GM23338 (cell line): ENCODE measurements at regions not wholly inside any gene's neighbourhood (a gene's known extent, or its start where the extent isn't known, plus 50 kb on each side); places are given as distances from the start of the nearest gene placed in this dataset.

Experiments
- ATAC-seq: fragments of 200-7000 bp; cut with Tn5 transposase; 3 replicates; pipeline ENCODE4 v1.9.1; 2020
- DNase-seq: peaks from one replicate; pipeline ENCODE4 v3.0.0-alpha.2; 2015; ENCODE audit warnings: low spot score
- H2AFZ ChIP-seq: fragments of 200-600 bp; sonication (generic); 2 replicates; pipeline ENCODE4 v1.8.0; 2016; ENCODE audit warnings: antibody characterized with exemption, mild to moderate bottlenecking, moderate library complexity
- H3F3A ChIP-seq: fragments of 200-600 bp; sonication (generic); replicated peaks from 2 replicates; pipeline ENCODE4 v1.8.0; 2017; ENCODE audit warnings: antibody characterized with exemption, mixed run types, low read depth
- H3K27ac ChIP-seq: fragments of 200-600 bp; sonication (generic); 2 replicates; pipeline ENCODE4 v1.6.1; 2016; ENCODE audit warnings: low read depth
- H3K27me3 ChIP-seq: fragments of 200-600 bp; sonication (generic); 2 replicates; pipeline ENCODE4 v1.8.0; 2016; ENCODE audit warnings: mild to moderate bottlenecking, mixed run types, moderate library complexity; ENCODE audit not compliant: insufficient read depth
- H3K36me3 ChIP-seq: fragments of 200-600 bp; sonication (generic); 2 replicates; pipeline ENCODE4 v1.8.0; 2016; ENCODE audit warnings: mild to moderate bottlenecking; ENCODE audit not compliant: insufficient read depth
- H3K4me1 ChIP-seq: fragments of 200-600 bp; sonication (generic); 2 replicates; pipeline ENCODE4 v1.8.0; 2016; ENCODE audit warnings: mild to moderate bottlenecking, moderate library complexity; ENCODE audit not compliant: insufficient read depth
- H3K4me2 ChIP-seq: fragments of 200-600 bp; sonication (generic); 2 replicates; pipeline ENCODE4 v1.7.1; 2017; ENCODE audit warnings: mixed run types
- H3K4me3 ChIP-seq: fragments of 200-600 bp; sonication (generic); 2 replicates; pipeline ENCODE4 v1.6.1; 2016; ENCODE audit warnings: mixed run types
- H3K79me2 ChIP-seq: fragments of 200-600 bp; sonication (generic); replicated peaks from 2 replicates; pipeline ENCODE4 v1.8.0; 2017; ENCODE audit warnings: mild to moderate bottlenecking; ENCODE audit not compliant: insufficient read depth
- H3K9me2 ChIP-seq: fragments of 200-600 bp; sonication (generic); 2 replicates; pipeline ENCODE4 v1.8.0; 2017; ENCODE audit not compliant: insufficient read depth
- H4K20me1 ChIP-seq: fragments of 200-600 bp; sonication (generic); replicated peaks from 2 replicates; pipeline ENCODE4 v1.8.0; 2017; ENCODE audit warnings: mild to moderate bottlenecking; ENCODE audit not compliant: insufficient read depth
- H3K27ac Mint-ChIP-seq: 2 replicates; pipeline ENCODE4 v1.8.0; 2020; ENCODE audit warnings: inconsistent platforms, mild to moderate bottlenecking, moderate library complexity, mixed read lengths
- H3K27me3 Mint-ChIP-seq: 3 replicates; pipeline ENCODE4 v1.8.0; 2022; ENCODE audit warnings: low read depth, mild to moderate bottlenecking, moderate library complexity, mixed read lengths, inconsistent platforms; ENCODE audit not compliant: insufficient read depth, poor library complexity
- H3K36me3 Mint-ChIP-seq: 3 replicates; pipeline ENCODE4 v1.8.0; 2021; ENCODE audit warnings: low read depth, mild to moderate bottlenecking, inconsistent platforms, moderate library complexity, mixed read lengths
- H3K4me1 Mint-ChIP-seq: 3 replicates; pipeline ENCODE4 v1.8.0; 2020; ENCODE audit warnings: mild to moderate bottlenecking, inconsistent platforms, mixed read lengths
- H3K4me3 Mint-ChIP-seq: 3 replicates; pipeline ENCODE4 v1.8.0; 2021; ENCODE audit warnings: moderate library complexity, mild to moderate bottlenecking, inconsistent platforms, mixed read lengths
- H3K9me3 Mint-ChIP-seq: 3 replicates; pipeline ENCODE4 v1.8.0; 2020; ENCODE audit warnings: moderate library complexity, mild to moderate bottlenecking, inconsistent platforms, mixed read lengths
- CREB1 ChIP-seq: fragments of 250-450 bp; sonication (Bioruptor Pico); IDR thresholded peaks from 2 replicates; pipeline ENCODE4 v1.5.0; 2020; ENCODE audit warnings: low read depth, mild to moderate bottlenecking, moderate library complexity
- EZH2 ChIP-seq: fragments of 200-600 bp; sonication (generic); IDR thresholded peaks from one replicate; pipeline ENCODE4 v1.8.0; 2017; ENCODE audit warnings: antibody characterized with exemption, mild to moderate bottlenecking, low read depth; ENCODE audit not compliant: unreplicated experiment
- EZH2phosphoT487 ChIP-seq: fragments of 200-600 bp; sonication (generic); IDR thresholded peaks from one replicate; pipeline ENCODE4 v1.8.1; 2018; ENCODE audit warnings: antibody characterized with exemption; ENCODE audit not compliant: unreplicated experiment
- JUNB ChIP-seq: IDR thresholded peaks from one replicate; pipeline ENCODE4 v1.6.1; 2016; ENCODE audit warnings: antibody characterized with exemption; ENCODE audit not compliant: unreplicated experiment
- NANOG ChIP-seq: IDR thresholded peaks from 2 replicates; pipeline ENCODE4 v1.6.1; 2016; ENCODE audit warnings: antibody characterized with exemption, borderline replicate concordance
- POLR2AphosphoS5 ChIP-seq: IDR thresholded peaks from 2 replicates; pipeline ENCODE4 v1.6.1; 2016; ENCODE audit warnings: antibody characterized with exemption, low read depth
- STAT1 ChIP-seq: IDR thresholded peaks from one replicate; pipeline ENCODE4 v1.6.1; 2016; ENCODE audit warnings: antibody characterized with exemption; ENCODE audit not compliant: unreplicated experiment
- ZNF114 ChIP-seq: fragments of 250-450 bp; sonication (Bioruptor Pico); IDR thresholded peaks from 2 replicates; pipeline ENCODE4 v1.5.0; 2020; ENCODE audit warnings: mild to moderate bottlenecking, moderate library complexity
- ZNF331 ChIP-seq: fragments of 250-450 bp; sonication (Bioruptor Pico); IDR thresholded peaks from 2 replicates; pipeline ENCODE4 v1.5.0; 2020; ENCODE audit warnings: low read depth, mild to moderate bottlenecking, moderate library complexity
- TF ChIP-seq, protein P1 (sequence below): fragments of 250-450 bp; sonication (Bioruptor Pico); IDR thresholded peaks from 2 replicates; pipeline ENCODE4 v1.5.0; 2020; ENCODE audit warnings: mild to moderate bottlenecking, moderate library complexity
- TF ChIP-seq, protein P2 (sequence below), 2 experiments: fragments of 200-600 bp in 1 of 2; sonication (generic) in 1 of 2; conservative IDR thresholded peaks; 2 replicates each; pipeline versions ENCODE4 v1.5.1 to v1.6.1; 2016 to 2017; ENCODE audit warnings: antibody characterized with exemption in 2 of 2, low read depth in 2 of 2, mild to moderate bottlenecking in 2 of 2, moderate library complexity in 1 of 2
- TF ChIP-seq, protein P3 (sequence below): IDR thresholded peaks from 2 replicates; pipeline ENCODE4 v1.6.1; 2016; ENCODE audit warnings: antibody characterized with exemption
- TF ChIP-seq, protein P4 (sequence below): IDR thresholded peaks from one replicate; pipeline ENCODE4 v1.6.1; 2018; ENCODE audit warnings: antibody characterized with exemption; ENCODE audit not compliant: unreplicated experiment

DNA sequence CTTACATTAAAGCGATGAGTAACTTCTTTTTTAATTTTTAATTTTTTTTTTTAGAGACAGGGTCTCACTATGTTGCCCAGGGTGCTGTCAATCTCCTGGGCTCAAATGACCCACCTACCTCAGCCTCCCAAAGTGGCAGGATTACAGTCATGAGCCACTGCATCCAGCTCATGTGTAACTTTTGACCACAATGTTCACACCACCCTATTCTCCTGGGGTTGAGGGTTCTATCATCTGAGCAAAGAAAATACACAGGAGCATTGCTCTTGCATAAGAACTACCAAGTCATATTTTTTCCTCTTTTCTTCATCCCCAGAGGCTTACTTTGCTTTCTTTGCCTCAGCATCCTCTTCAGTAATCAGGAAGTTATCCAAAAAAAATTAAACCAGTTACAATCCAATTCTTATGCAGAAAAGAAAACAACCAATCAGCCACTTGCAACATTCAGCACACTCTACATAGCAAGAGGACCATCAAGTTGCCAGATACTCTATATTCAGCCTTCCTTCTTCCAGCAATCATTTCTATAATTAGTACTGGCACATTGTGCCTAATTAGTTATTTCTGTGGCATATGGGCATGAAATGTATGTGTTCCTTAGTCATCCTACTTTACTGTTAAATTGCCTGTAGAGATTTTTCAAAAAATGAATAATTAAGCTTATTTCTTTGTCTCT is 345.6 kb downstream of the AKAIN1 start:
- Histone ChIP-seq H3K79me2 (no peaks in the 10 kb centered on the region), H3K9me2 (peaks cover 7% of the 10 kb centered on the region; the same call in 1 of the 2 replicates), H3K4me3 (no peak overlapping the region), H3K4me2 (no peak overlapping the region), H3K4me1 (peaks cover 25% of the 10 kb centered on the region), H2AFZ (no peak overlapping the region), H3F3A (no peaks in the 10 kb centered on the region), H3K27ac (no peak overlapping the region), H4K20me1 (no peaks in the 10 kb centered on the region), H3K36me3 (no peaks in the 10 kb centered on the region), H3K27me3 (no peaks in the 10 kb centered on the region)
- H3K27me3 Mint-ChIP-seq = no peaks in the 10 kb centered on the region
- H3K36me3 Mint-ChIP-seq = no peaks in the 10 kb centered on the region
- H3K27ac Mint-ChIP-seq = no peak overlapping the region
- ATAC-seq (no peak), DNase-seq (no peak)
- H3K4me1 Mint-ChIP-seq = peaks cover 25% of the 10 kb centered on the region
- H3K9me3 Mint-ChIP-seq = no peaks in the 10 kb centered on the region
- TF ChIP-seq EZH2 = no peak
- TF ChIP-seq, protein P1, sequence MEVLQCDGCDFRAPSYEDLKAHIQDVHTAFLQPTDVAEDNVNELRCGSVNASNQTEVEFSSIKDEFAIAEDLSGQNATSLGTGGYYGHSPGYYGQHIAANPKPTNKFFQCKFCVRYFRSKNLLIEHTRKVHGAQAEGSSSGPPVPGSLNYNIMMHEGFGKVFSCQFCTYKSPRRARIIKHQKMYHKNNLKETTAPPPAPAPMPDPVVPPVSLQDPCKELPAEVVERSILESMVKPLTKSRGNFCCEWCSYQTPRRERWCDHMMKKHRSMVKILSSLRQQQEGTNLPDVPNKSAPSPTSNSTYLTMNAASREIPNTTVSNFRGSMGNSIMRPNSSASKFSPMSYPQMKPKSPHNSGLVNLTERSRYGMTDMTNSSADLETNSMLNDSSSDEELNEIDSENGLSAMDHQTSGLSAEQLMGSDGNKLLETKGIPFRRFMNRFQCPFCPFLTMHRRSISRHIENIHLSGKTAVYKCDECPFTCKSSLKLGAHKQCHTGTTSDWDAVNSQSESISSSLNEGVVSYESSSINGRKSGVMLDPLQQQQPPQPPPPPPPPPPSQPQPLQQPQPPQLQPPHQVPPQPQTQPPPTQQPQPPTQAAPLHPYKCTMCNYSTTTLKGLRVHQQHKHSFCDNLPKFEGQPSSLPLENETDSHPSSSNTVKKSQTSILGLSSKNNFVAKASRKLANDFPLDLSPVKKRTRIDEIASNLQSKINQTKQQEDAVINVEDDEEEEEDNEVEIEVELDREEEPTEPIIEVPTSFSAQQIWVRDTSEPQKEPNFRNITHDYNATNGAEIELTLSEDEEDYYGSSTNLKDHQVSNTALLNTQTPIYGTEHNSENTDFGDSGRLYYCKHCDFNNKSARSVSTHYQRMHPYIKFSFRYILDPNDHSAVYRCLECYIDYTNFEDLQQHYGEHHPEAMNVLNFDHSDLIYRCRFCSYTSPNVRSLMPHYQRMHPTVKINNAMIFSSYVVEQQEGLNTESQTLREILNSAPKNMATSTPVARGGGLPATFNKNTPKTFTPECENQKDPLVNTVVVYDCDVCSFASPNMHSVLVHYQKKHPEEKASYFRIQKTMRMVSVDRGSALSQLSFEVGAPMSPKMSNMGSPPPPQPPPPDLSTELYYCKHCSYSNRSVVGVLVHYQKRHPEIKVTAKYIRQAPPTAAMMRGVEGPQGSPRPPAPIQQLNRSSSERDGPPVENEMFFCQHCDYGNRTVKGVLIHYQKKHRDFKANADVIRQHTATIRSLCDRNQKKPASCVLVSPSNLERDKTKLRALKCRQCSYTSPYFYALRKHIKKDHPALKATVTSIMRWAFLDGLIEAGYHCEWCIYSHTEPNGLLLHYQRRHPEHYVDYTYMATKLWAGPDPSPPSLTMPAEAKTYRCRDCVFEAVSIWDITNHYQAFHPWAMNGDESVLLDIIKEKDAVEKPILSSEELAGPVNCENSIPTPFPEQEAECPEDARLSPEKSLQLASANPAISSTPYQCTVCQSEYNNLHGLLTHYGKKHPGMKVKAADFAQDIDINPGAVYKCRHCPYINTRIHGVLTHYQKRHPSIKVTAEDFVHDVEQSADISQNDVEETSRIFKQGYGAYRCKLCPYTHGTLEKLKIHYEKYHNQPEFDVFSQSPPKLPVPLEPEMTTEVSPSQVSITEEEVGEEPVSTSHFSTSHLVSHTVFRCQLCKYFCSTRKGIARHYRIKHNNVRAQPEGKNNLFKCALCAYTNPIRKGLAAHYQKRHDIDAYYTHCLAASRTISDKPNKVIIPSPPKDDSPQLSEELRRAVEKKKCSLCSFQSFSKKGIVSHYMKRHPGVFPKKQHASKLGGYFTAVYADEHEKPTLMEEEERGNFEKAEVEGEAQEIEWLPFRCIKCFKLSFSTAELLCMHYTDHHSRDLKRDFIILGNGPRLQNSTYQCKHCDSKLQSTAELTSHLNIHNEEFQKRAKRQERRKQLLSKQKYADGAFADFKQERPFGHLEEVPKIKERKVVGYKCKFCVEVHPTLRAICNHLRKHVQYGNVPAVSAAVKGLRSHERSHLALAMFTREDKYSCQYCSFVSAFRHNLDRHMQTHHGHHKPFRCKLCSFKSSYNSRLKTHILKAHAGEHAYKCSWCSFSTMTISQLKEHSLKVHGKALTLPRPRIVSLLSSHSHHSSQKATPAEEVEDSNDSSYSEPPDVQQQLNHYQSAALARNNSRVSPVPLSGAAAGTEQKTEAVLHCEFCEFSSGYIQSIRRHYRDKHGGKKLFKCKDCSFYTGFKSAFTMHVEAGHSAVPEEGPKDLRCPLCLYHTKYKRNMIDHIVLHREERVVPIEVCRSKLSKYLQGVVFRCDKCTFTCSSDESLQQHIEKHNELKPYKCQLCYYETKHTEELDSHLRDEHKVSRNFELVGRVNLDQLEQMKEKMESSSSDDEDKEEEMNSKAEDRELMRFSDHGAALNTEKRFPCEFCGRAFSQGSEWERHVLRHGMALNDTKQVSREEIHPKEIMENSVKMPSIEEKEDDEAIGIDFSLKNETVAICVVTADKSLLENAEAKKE = no peak
- TF ChIP-seq STAT1 = no peak
- TF ChIP-seq, protein P2, sequence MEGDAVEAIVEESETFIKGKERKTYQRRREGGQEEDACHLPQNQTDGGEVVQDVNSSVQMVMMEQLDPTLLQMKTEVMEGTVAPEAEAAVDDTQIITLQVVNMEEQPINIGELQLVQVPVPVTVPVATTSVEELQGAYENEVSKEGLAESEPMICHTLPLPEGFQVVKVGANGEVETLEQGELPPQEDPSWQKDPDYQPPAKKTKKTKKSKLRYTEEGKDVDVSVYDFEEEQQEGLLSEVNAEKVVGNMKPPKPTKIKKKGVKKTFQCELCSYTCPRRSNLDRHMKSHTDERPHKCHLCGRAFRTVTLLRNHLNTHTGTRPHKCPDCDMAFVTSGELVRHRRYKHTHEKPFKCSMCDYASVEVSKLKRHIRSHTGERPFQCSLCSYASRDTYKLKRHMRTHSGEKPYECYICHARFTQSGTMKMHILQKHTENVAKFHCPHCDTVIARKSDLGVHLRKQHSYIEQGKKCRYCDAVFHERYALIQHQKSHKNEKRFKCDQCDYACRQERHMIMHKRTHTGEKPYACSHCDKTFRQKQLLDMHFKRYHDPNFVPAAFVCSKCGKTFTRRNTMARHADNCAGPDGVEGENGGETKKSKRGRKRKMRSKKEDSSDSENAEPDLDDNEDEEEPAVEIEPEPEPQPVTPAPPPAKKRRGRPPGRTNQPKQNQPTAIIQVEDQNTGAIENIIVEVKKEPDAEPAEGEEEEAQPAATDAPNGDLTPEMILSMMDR (conservative IDR thresholded peaks at IDR 0.05; ENCODE audit: low read depth in 2 of 2) = no peak
- TF ChIP-seq, protein P3, sequence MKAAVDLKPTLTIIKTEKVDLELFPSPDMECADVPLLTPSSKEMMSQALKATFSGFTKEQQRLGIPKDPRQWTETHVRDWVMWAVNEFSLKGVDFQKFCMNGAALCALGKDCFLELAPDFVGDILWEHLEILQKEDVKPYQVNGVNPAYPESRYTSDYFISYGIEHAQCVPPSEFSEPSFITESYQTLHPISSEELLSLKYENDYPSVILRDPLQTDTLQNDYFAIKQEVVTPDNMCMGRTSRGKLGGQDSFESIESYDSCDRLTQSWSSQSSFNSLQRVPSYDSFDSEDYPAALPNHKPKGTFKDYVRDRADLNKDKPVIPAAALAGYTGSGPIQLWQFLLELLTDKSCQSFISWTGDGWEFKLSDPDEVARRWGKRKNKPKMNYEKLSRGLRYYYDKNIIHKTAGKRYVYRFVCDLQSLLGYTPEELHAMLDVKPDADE = no peak
- no peak for TF ChIP-seq JUNB
- TF ChIP-seq NANOG = no peak
- no peak for TF ChIP-seq ZNF114 (CRISPR knock-in tag)
- no peak for TF ChIP-seq EZH2phosphoT487
- TF ChIP-seq CREB1 (CRISPR knock-in tag) = no peak
- TF ChIP-seq, protein P4, sequence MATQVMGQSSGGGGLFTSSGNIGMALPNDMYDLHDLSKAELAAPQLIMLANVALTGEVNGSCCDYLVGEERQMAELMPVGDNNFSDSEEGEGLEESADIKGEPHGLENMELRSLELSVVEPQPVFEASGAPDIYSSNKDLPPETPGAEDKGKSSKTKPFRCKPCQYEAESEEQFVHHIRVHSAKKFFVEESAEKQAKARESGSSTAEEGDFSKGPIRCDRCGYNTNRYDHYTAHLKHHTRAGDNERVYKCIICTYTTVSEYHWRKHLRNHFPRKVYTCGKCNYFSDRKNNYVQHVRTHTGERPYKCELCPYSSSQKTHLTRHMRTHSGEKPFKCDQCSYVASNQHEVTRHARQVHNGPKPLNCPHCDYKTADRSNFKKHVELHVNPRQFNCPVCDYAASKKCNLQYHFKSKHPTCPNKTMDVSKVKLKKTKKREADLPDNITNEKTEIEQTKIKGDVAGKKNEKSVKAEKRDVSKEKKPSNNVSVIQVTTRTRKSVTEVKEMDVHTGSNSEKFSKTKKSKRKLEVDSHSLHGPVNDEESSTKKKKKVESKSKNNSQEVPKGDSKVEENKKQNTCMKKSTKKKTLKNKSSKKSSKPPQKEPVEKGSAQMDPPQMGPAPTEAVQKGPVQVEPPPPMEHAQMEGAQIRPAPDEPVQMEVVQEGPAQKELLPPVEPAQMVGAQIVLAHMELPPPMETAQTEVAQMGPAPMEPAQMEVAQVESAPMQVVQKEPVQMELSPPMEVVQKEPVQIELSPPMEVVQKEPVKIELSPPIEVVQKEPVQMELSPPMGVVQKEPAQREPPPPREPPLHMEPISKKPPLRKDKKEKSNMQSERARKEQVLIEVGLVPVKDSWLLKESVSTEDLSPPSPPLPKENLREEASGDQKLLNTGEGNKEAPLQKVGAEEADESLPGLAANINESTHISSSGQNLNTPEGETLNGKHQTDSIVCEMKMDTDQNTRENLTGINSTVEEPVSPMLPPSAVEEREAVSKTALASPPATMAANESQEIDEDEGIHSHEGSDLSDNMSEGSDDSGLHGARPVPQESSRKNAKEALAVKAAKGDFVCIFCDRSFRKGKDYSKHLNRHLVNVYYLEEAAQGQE = no peak
- no peak for TF ChIP-seq ZNF331 (CRISPR knock-in tag)
- TF ChIP-seq POLR2AphosphoS5 = no peak
- H3K4me3 Mint-ChIP-seq = no peak overlapping the region
